A673 (cell line): ENCODE measurements at regions not wholly inside any gene's neighbourhood (a gene's known extent, or its start where the extent isn't known, plus 50 kb on each side); places are given as distances from the start of the nearest gene placed in this dataset.
A peak's percentile ranks its signal among the peaks of the same experiment; 100 is the strongest.

Experiments used
- BruUV-seq: library from RNA; stranded (reverse); fragments of 400-500 nt; replicated peaks from 2 replicates; lab custom pipeline; 2021; lab: Mats Ljungman, UMichigan
- CTCF ChIA-PET: fragments of 300-600 bp; sonication (Branson Sonifier 250); formaldehyde crosslinking; loops from one replicate; lab custom pipeline; 2022; ENCODE audit warnings: antibody characterized with exemption; lab: Charles Lee
- POLR2A ChIA-PET: fragments of 300-600 bp; sonication (Branson Sonifier 250); formaldehyde crosslinking; loops from one replicate; lab custom pipeline; 2022; ENCODE audit warnings: antibody characterized with exemption; ENCODE audit not compliant: low non-redundant PET; lab: Charles Lee
- DNase-seq: peaks from one replicate; pipeline ENCODE4 v3.0.0-alpha.2; 2015; ENCODE audit warnings: low spot score
- H3K27ac ChIP-seq: fragments of 200-600 bp; sonication (generic); 2 replicates; pipeline ENCODE4 v1.5.1; 2016; ENCODE audit warnings: mixed run types, low read depth, mild to moderate bottlenecking, mixed read lengths, antibody characterized with exemption, low read length; ENCODE audit not compliant: poor library complexity, severe bottlenecking
- H3K27me3 ChIP-seq: fragments of 200-600 bp; sonication (generic); replicated peaks from 2 replicates; pipeline ENCODE4 v1.6.1; 2017; ENCODE audit warnings: mixed run types, low read depth, mild to moderate bottlenecking, mixed read lengths, antibody characterized with exemption, low read length; ENCODE audit not compliant: insufficient read depth, poor library complexity
- H3K36me3 ChIP-seq: fragments of 200-600 bp; sonication (generic); 2 replicates; pipeline ENCODE4 v1.6.1; 2016; ENCODE audit warnings: mixed run types, mild to moderate bottlenecking, mixed read lengths, antibody characterized with exemption, low read length; ENCODE audit not compliant: insufficient read depth, poor library complexity, severe bottlenecking
- H3K4me1 ChIP-seq: fragments of 200-600 bp; sonication (generic); 2 replicates; pipeline ENCODE4 v1.6.1; 2017; ENCODE audit warnings: mixed run types, mild to moderate bottlenecking, mixed read lengths, antibody characterized with exemption, low read length; ENCODE audit not compliant: insufficient read depth, poor library complexity, severe bottlenecking
- H3K4me3 ChIP-seq: fragments of 200-600 bp; sonication (generic); 2 replicates; pipeline ENCODE4 v1.5.1; 2016; ENCODE audit warnings: low read depth, mixed run types, mild to moderate bottlenecking, mixed read lengths, low read length; ENCODE audit not compliant: poor library complexity, severe bottlenecking
- H3K9me3 ChIP-seq: fragments of 200-600 bp; sonication (generic); 2 replicates; pipeline ENCODE4 v1.6.1; 2016; ENCODE audit warnings: mixed run types, low read depth, mild to moderate bottlenecking, mixed read lengths, antibody characterized with exemption, low read length; ENCODE audit not compliant: poor library complexity, severe bottlenecking
- CTCF ChIP-seq: fragments of 300-800, 200-600 bp; sonication (generic); conservative IDR thresholded peaks from 2 replicates; pipeline ENCODE4 v1.5.1; 2017; ENCODE audit warnings: low read depth, mild to moderate bottlenecking, antibody characterized with exemption, low read length, moderate library complexity, mixed read lengths
- EZH2 ChIP-seq: fragments of 200-600 bp; sonication (generic); IDR thresholded peaks from 2 replicates; pipeline ENCODE4 v1.6.1; 2017; ENCODE audit warnings: borderline replicate concordance, low read depth, mild to moderate bottlenecking, mixed read lengths, antibody characterized with exemption, low read length; ENCODE audit not compliant: poor library complexity, severe bottlenecking
- intact Hi-C: fragments of 100-400 bp; cut with micrococcal nuclease; formaldehyde crosslinking; loops from one replicate; pipeline ENCODE4 v1.10.0; 2022; ENCODE audit not compliant: unreplicated experiment

DNA sequence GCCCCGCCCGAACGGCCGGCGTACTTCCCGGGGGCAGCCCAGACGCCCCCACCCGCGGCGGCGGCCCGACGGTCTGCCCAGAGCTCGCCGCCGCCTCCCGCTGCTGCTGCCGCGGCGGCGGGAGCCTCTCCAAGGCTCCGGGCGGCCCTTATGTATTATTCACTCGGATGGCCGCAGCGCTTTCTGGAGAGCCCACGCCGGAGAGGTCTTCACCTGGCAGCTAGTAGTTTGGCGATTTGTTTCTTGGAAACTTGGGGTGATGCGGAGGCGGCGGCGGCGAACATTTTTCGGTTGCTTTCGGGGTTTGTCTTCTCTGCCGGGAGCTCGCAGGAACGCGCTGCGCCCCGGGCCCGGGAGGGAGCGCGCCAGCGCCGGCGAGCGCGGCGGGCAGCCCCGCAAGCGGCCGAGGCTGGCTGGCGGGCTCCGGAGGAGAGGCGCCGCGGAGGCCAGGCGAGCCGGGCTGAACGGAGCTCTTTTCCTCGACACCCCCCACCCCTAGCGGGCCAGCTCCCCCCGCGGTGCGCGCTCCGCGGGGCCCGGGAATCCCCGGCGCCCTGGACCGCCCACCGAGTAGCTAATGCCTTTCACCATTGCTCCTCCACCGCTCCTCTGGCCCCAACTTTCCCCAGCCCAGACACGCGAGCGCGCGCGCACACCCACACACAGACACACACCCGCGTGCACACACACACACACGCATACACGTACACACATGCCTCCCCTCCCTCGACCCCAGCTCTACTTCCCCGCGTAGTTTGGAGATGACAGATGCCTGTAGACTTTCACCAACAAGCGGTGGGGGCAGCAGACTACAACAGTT is 113.5 kb downstream of the DHX15 start:
- H3K4me3 ChIP-seq = peak overlapping the region; percentile 49
- BruUV-seq = no TSS peak
- intact Hi-C loops = no loop called here
- ChIA-PET POLR2A (no interaction called here), CTCF (no interaction called here)
- TF ChIP-seq EZH2 = peak; percentile 69
- TF ChIP-seq CTCF = no peak; the same call in 1 of the 2 replicates
- peaks cover 78% of the 10 kb centered on the region for H3K27me3 ChIP-seq
- H3K9me3 ChIP-seq = no peaks in the 10 kb centered on the region
- no peak overlapping the region for H3K27ac ChIP-seq
- no peaks in the 10 kb centered on the region for H3K36me3 ChIP-seq
- peak; percentile 52 for DNase-seq
- peaks cover 15% of the 10 kb centered on the region for H3K4me1 ChIP-seq

- intact Hi-C loops = no loop called here
- Histone ChIP-seq H3K27me3 (peaks cover 77% of the 10 kb centered on the region), H3K36me3 (no peaks in the 10 kb centered on the region), H3K4me1 (peaks cover 15% of the 10 kb centered on the region), H3K9me3 (no peaks in the 10 kb centered on the region), H3K27ac (no peak overlapping the region), H3K4me3 (no peak overlapping the region)
- BruUV-seq = no TSS peak
- no peak for TF ChIP-seq CTCF
- TF ChIP-seq EZH2 = no peak
- POLR2A ChIA-PET = no interaction called here
- CTCF ChIA-PET = interaction anchor here (0.5 to 0.7 kb wide), 2 partner anchors 148 to 304 kb away, joined by 3 to 4 read pairs; no protein-coding TSS in a partner anchor
- DNase-seq = no peak
These were observed 116.3 kb downstream of the DHX15 start for GRCh38 chr4:24468071-24468470.

DNA sequence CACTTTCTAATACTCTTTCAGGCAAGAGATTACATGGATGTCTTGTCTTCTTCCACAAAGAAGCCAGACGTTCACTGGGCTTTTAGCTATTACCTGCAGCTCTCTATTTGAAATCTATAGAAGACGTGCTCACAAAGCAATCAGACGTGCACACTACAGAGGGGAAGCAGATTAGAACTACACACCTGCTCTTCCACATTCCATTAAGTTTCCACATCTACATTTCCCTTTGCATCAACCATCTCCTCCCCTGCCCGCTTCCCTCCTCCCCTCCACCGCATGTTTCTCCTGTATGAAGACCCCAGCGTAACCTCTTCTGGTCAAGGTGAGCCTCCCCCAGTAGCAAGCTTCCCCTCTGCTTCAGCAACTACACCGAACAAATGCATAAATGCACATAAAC is 119.8 kb downstream of the DHX15 start:
- Histone ChIP-seq H3K27ac (no peak overlapping the region), H3K9me3 (no peaks in the 10 kb centered on the region), H3K36me3 (no peaks in the 10 kb centered on the region), H3K4me1 (no peaks in the 10 kb centered on the region), H3K4me3 (no peak overlapping the region), H3K27me3 (peaks cover 45% of the 10 kb centered on the region)
- ChIA-PET CTCF (no interaction called here), POLR2A (no interaction called here)
- no TSS peak for BruUV-seq
- TF ChIP-seq CTCF (no peak), EZH2 (no peak)
- DNase-seq = no peak
- intact Hi-C loops = no loop called here
